Neural cell (in vitro differentiated cells): ENCODE measurements at regions not wholly inside any gene's neighbourhood (a gene's known extent, or its start where the extent isn't known, plus 50 kb on each side); places are given as distances from the start of the nearest gene placed in this dataset.

Experiments used
- CTCF ChIP-seq: fragments of 450-650 bp; IDR thresholded peaks from 2 replicates; pipeline ENCODE4 v1.5.1; 2014; ENCODE audit warnings: antibody characterized with exemption, mild to moderate bottlenecking, moderate library complexity; ENCODE audit not compliant: poor library complexity, severe bottlenecking
- EP300 ChIP-seq: fragments of 450-650 bp; conservative IDR thresholded peaks from 2 replicates; pipeline ENCODE4 v1.6.1; 2014; ENCODE audit warnings: antibody characterized with exemption, mild to moderate bottlenecking, moderate library complexity; ENCODE audit not compliant: poor library complexity, severe bottlenecking
- EZH2 ChIP-seq: fragments of 200-600, 300-800 bp; shearing (Covaris generic), sonication (generic); IDR thresholded peaks from 2 replicates; pipeline ENCODE4 v1.6.1; 2014; ENCODE audit warnings: antibody characterized with exemption, low read length, borderline replicate concordance, mild to moderate bottlenecking; ENCODE audit not compliant: insufficient read depth, poor library complexity, severe bottlenecking
- MXI1 ChIP-seq: fragments of 450-650 bp; conservative IDR thresholded peaks from 2 replicates; pipeline ENCODE4 v1.6.1; 2014; ENCODE audit warnings: antibody characterized with exemption, mild to moderate bottlenecking; ENCODE audit not compliant: poor library complexity, severe bottlenecking
- POLR2AphosphoS5 ChIP-seq: IDR thresholded peaks from 2 replicates; pipeline ENCODE4 v1.6.1; 2012
- RAD21 ChIP-seq: fragments of 450-650 bp; conservative IDR thresholded peaks from 2 replicates; pipeline ENCODE4 v1.6.1; 2014; ENCODE audit warnings: antibody characterized with exemption, mild to moderate bottlenecking, moderate library complexity
- REST ChIP-seq: IDR thresholded peaks from 2 replicates; pipeline ENCODE4 v1.6.1; 2012; ENCODE audit warnings: borderline replicate concordance

GRCh38 chr1:99595441-99595840, 50.5 kb upstream of the PALMD start:
- TF ChIP-seq CTCF: no peak
- no peak for TF ChIP-seq EZH2
- no peak for TF ChIP-seq REST
- no peak for TF ChIP-seq EP300
- no peak for TF ChIP-seq POLR2AphosphoS5
- no peak for TF ChIP-seq MXI1
- TF ChIP-seq RAD21: no peak
